Activated T-cell treated with anti-CD3 and anti-CD28 coated beads for 4 hours (primary cell): ENCODE measurements at regions not wholly inside any gene's neighbourhood (a gene's known extent, or its start where the extent isn't known, plus 50 kb on each side); places are given as distances from the start of the nearest gene placed in this dataset.

ENCODE experiments used
- DNase-seq: peaks from one replicate; pipeline ENCODE4 v3.0.0-alpha.2; 2020

- DNase-seq, result no peak
Observed at GRCh38 chr15:47292638-47293190, 424.6 kb upstream of the SEMA6D start.

GRCh38 chr15:47293466-47294162, 423.7 kb upstream of the SEMA6D start:
- DNase-seq, result no peak

- DNase-seq, result no peak
Observed at GRCh38 chr15:47294765-47295259, 422.5 kb upstream of the SEMA6D start.

- DNase-seq, result no peak
Observed at GRCh38 chr15:47296881-47297280, 420.4 kb upstream of the SEMA6D start.

- DNase-seq, result no peak
Observed at GRCh38 chr15:47299846-47300434, 417.4 kb upstream of the SEMA6D start.

- DNase-seq, result no peak
Observed at GRCh38 chr15:47300596-47300995, 416.7 kb upstream of the SEMA6D start.

- no peak for DNase-seq
Observed at GRCh38 chr15:47301481-47301880, 415.8 kb upstream of the SEMA6D start.

- DNase-seq, result no peak
Observed at GRCh38 chr15:47304656-47305055, 412.6 kb upstream of the SEMA6D start.

GRCh38 chr15:47312161-47312560, 405.1 kb upstream of the SEMA6D start:
- DNase-seq, result no peak

GRCh38 chr15:47326410-47327333, 390.6 kb upstream of the SEMA6D start:
- DNase-seq, result no peak

- DNase-seq, result no peak
Observed at GRCh38 chr15:47331829-47332393, 385.4 kb upstream of the SEMA6D start.

GRCh38 chr15:47332481-47332880, 384.8 kb upstream of the SEMA6D start:
- no peak for DNase-seq

GRCh38 chr15:47333734-47334133, 383.6 kb upstream of the SEMA6D start:
- DNase-seq, result no peak

- no peak for DNase-seq
Observed at GRCh38 chr15:47334805-47335535, 382.3 kb upstream of the SEMA6D start.

- no peak for DNase-seq
Observed at GRCh38 chr15:47337106-47337505, 380.2 kb upstream of the SEMA6D start.

GRCh38 chr15:47337836-47338235, 379.5 kb upstream of the SEMA6D start:
- DNase-seq, result no peak

- no peak for DNase-seq
Observed at GRCh38 chr15:47338771-47339170, 378.5 kb upstream of the SEMA6D start.

- no peak for DNase-seq
Observed at GRCh38 chr15:47339800-47340570, 377.3 kb upstream of the SEMA6D start.

GRCh38 chr15:47340571-47340920, 376.8 kb upstream of the SEMA6D start:
- DNase-seq, result no peak

GRCh38 chr15:47349179-47349578, 368.1 kb upstream of the SEMA6D start:
- DNase-seq, result no peak

- DNase-seq, result no peak
Observed at GRCh38 chr15:47351501-47351900, 365.8 kb upstream of the SEMA6D start.

- no peak for DNase-seq
Observed at GRCh38 chr15:47352217-47352616, 365.1 kb upstream of the SEMA6D start.
